ENCODE measurements at regions not wholly inside any gene's neighbourhood (a gene's known extent, or its start where the extent isn't known, plus 50 kb on each side); places are given as distances from the start of the nearest gene placed in this dataset.

- DNase-seq (no peak), ATAC-seq (no peak)
- no peak for TF ChIP-seq CTCF (IDR thresholded peaks at IDR 0.05)
- WGBS (ENCODE audit: insufficient coverage) = 80% methylated on average over 1 of the region's 3 CpGs
- H3K27ac Mint-ChIP-seq = no peak overlapping the region
- no peaks in the 10 kb centered on the region for H3K36me3 Mint-ChIP-seq
- H3K27me3 ChIP-seq (ENCODE audit: control insufficient read depth, insufficient read depth, low read length) = no peaks in the 10 kb centered on the region
- H3K27ac ChIP-seq (ENCODE audit: low read length) = no peak overlapping the region
- no peaks in the 10 kb centered on the region for H3K27me3 Mint-ChIP-seq (ENCODE audit: low read depth in 2 of 2)
- H3K4me1 ChIP-seq (ENCODE audit: control insufficient read depth, insufficient read depth, low read length) = no peaks in the 10 kb centered on the region
- H3K9me3 Mint-ChIP-seq = no peaks in the 10 kb centered on the region
- H3K9me3 ChIP-seq (ENCODE audit: control insufficient read depth, insufficient read depth, low read length) = no peaks in the 10 kb centered on the region
- no peaks in the 10 kb centered on the region for H3K4me1 Mint-ChIP-seq
- no peak overlapping the region for H3K4me3 ChIP-seq (ENCODE audit: low read length)
- H3K4me3 Mint-ChIP-seq = no peak overlapping the region
- H3K36me3 ChIP-seq (ENCODE audit: control insufficient read depth, insufficient read depth, low read length) = no peaks in the 10 kb centered on the region
- intact Hi-C loops (cut with micrococcal nuclease) = loop anchor here (10.0 kb wide), 2 partner anchors 150 to 250 kb away; no protein-coding TSS in a partner anchor
These were observed 109.7 kb upstream of the GMDS start for GRCh38 chr6:2355150-2355549.

GRCh38 chr6:2354138-2354491 is 108.7 kb upstream of the GMDS start:
- Mint-ChIP-seq H3K27ac (no peak overlapping the region), H3K4me3 (no peak overlapping the region), H3K4me1 (no peaks in the 10 kb centered on the region), H3K9me3 (no peaks in the 10 kb centered on the region), H3K36me3 (no peaks in the 10 kb centered on the region), H3K27me3 (ENCODE audit: low read depth in 2 of 2) (no peaks in the 10 kb centered on the region)
- Histone ChIP-seq H3K9me3 (ENCODE audit: control insufficient read depth, insufficient read depth, low read length) (no peaks in the 10 kb centered on the region), H3K4me1 (ENCODE audit: control insufficient read depth, insufficient read depth, low read length) (no peaks in the 10 kb centered on the region), H3K4me3 (ENCODE audit: low read length) (no peak overlapping the region), H3K36me3 (ENCODE audit: control insufficient read depth, insufficient read depth, low read length) (no peaks in the 10 kb centered on the region), H3K27ac (ENCODE audit: low read length) (no peak overlapping the region), H3K27me3 (ENCODE audit: control insufficient read depth, insufficient read depth, low read length) (no peaks in the 10 kb centered on the region)
- 100% methylated on average over 2 of the region's 6 CpGs for WGBS (ENCODE audit: insufficient coverage)
- DNase-seq (no peak), ATAC-seq (no peak)
- intact Hi-C loops (cut with micrococcal nuclease) = loop anchor here (1.0 to 10.0 kb wide), 4 partner anchors 149 to 758 kb away; no protein-coding TSS in a partner anchor
- TF ChIP-seq CTCF (IDR thresholded peaks at IDR 0.05) = no peak

GRCh38 chr6:2353412-2354137 is 108.2 kb upstream of the GMDS start:
- Mint-ChIP-seq H3K4me1 (no peaks in the 10 kb centered on the region), H3K27ac (no peak overlapping the region), H3K27me3 (ENCODE audit: low read depth in 2 of 2) (no peaks in the 10 kb centered on the region), H3K36me3 (no peaks in the 10 kb centered on the region), H3K9me3 (no peaks in the 10 kb centered on the region), H3K4me3 (no peak overlapping the region)
- DNase-seq = peak; percentile 18 to 66
- no peaks in the 10 kb centered on the region for H3K9me3 ChIP-seq (ENCODE audit: control insufficient read depth, insufficient read depth, low read length)
- peak; percentile 69 for TF ChIP-seq CTCF (IDR thresholded peaks at IDR 0.05)
- intact Hi-C loops (cut with micrococcal nuclease) = loop anchor here (1.0 to 10.0 kb wide), 4 partner anchors 149 to 757 kb away; no protein-coding TSS in a partner anchor
- H3K27me3 ChIP-seq (ENCODE audit: control insufficient read depth, insufficient read depth, low read length) = no peaks in the 10 kb centered on the region
- no peaks in the 10 kb centered on the region for H3K36me3 ChIP-seq (ENCODE audit: control insufficient read depth, insufficient read depth, low read length)
- H3K4me1 ChIP-seq (ENCODE audit: control insufficient read depth, insufficient read depth, low read length) = no peaks in the 10 kb centered on the region
- H3K4me3 ChIP-seq (ENCODE audit: low read length) = no peak overlapping the region
- WGBS (ENCODE audit: insufficient coverage) = 78% methylated on average over 10 of the region's 10 CpGs
- no peak overlapping the region for H3K27ac ChIP-seq (ENCODE audit: low read length)
- ATAC-seq = peak in 1 of 3 donors; percentile 61

Data from natural killer cell (primary cell).